DOHH2 (cell line): ENCODE measurements at regions not wholly inside any gene's neighbourhood (a gene's known extent, or its start where the extent isn't known, plus 50 kb on each side); places are given as distances from the start of the nearest gene placed in this dataset.

Experiments
- H3F3A ChIP-seq: fragments of 200-600 bp; sonication (generic), shearing (Covaris generic); 2 replicates; pipeline ENCODE4 v1.6.0; 2016; ENCODE audit warnings: antibody characterized with exemption, mild to moderate bottlenecking; ENCODE audit not compliant: control insufficient read depth, insufficient read depth
- H3K27ac ChIP-seq: fragments of 200-600 bp; sonication (generic); 2 replicates; pipeline ENCODE4 v1.5.1; 2014; ENCODE audit warnings: low read depth, mild to moderate bottlenecking, low read length, moderate library complexity
- H3K27me3 ChIP-seq: fragments of 200-600 bp; sonication (generic); 2 replicates; pipeline ENCODE4 v1.6.1; 2014; ENCODE audit warnings: mild to moderate bottlenecking, low read length, mixed read lengths; ENCODE audit not compliant: control insufficient read depth
- H3K36me3 ChIP-seq: fragments of 200-600 bp; sonication (generic); 2 replicates; pipeline ENCODE4 v1.6.1; 2014; ENCODE audit warnings: mild to moderate bottlenecking, low read length, moderate library complexity, mixed read lengths; ENCODE audit not compliant: control insufficient read depth
- H3K4me1 ChIP-seq: fragments of 200-600 bp; sonication (generic); 2 replicates; pipeline ENCODE4 v1.6.1; 2014; ENCODE audit warnings: mild to moderate bottlenecking, low read length, mixed read lengths; ENCODE audit not compliant: control insufficient read depth
- H3K4me2 ChIP-seq: fragments of 200-600 bp; sonication (generic); 2 replicates; pipeline ENCODE4 v1.6.0; 2014; ENCODE audit warnings: mild to moderate bottlenecking, low read length, moderate library complexity
- H3K4me3 ChIP-seq: fragments of 200-600 bp; sonication (generic); 2 replicates; pipeline ENCODE4 v1.5.1; 2014; ENCODE audit warnings: mild to moderate bottlenecking, low read length, mixed read lengths
- H3K79me2 ChIP-seq: fragments of 200-600 bp; sonication (generic); 2 replicates; pipeline ENCODE4 v1.6.1; 2014; ENCODE audit warnings: mild to moderate bottlenecking, low read length, mixed read lengths; ENCODE audit not compliant: control insufficient read depth
- H3K9me2 ChIP-seq: fragments of 200-600 bp; sonication (generic); replicated peaks from 2 replicates; pipeline ENCODE4 v1.6.1; 2014; ENCODE audit warnings: mild to moderate bottlenecking, low read length, mixed read lengths; ENCODE audit not compliant: control insufficient read depth
- H3K9me3 ChIP-seq: fragments of 200-600 bp; sonication (generic); 2 replicates; pipeline ENCODE4 v1.6.1; 2014; ENCODE audit warnings: antibody characterized with exemption, low read length, mixed read lengths; ENCODE audit not compliant: control insufficient read depth, insufficient read depth
- H4K20me1 ChIP-seq: fragments of 200-600 bp; sonication (generic); 2 replicates; pipeline ENCODE4 v1.6.0; 2014; ENCODE audit warnings: low read depth, mild to moderate bottlenecking, antibody characterized with exemption, low read length, moderate library complexity; ENCODE audit not compliant: control insufficient read depth, insufficient read depth
- CTCF ChIP-seq: fragments of 200-600 bp; sonication (generic); IDR thresholded peaks from one replicate; pipeline ENCODE4 v1.5.1; 2014; ENCODE audit warnings: antibody characterized with exemption, mild to moderate bottlenecking, low read depth, low read length; ENCODE audit not compliant: poor library complexity, severe bottlenecking
- EZH2phosphoT487 ChIP-seq: fragments of 200-600 bp; sonication (generic); IDR thresholded peaks from 2 replicates; pipeline ENCODE4 v1.6.1; 2017; ENCODE audit warnings: borderline replicate concordance, mild to moderate bottlenecking, antibody characterized with exemption, low read length, moderate library complexity, mixed read lengths

GRCh38 chr2:181203916-181204315 is 223.5 kb downstream of the UBE2E3 start:
- H3K36me3 ChIP-seq, result no peaks in the 10 kb centered on the region
- H3F3A ChIP-seq, result no peaks in the 10 kb centered on the region
- peaks cover 11% of the 10 kb centered on the region for H3K9me3 ChIP-seq
- no peak for TF ChIP-seq CTCF
- no peak for TF ChIP-seq EZH2phosphoT487
- H3K27me3 ChIP-seq, result no peaks in the 10 kb centered on the region
- H3K4me2 ChIP-seq, result no peak overlapping the region
- H3K4me1 ChIP-seq, result no peaks in the 10 kb centered on the region
- H4K20me1 ChIP-seq, result no peaks in the 10 kb centered on the region
- no peak overlapping the region for H3K27ac ChIP-seq
- no peaks in the 10 kb centered on the region for H3K79me2 ChIP-seq
- no peaks in the 10 kb centered on the region for H3K9me2 ChIP-seq
- no peak overlapping the region for H3K4me3 ChIP-seq

GRCh38 chr2:181218401-181218821 is 238.0 kb downstream of the UBE2E3 start:
- no peaks in the 10 kb centered on the region for H3K9me2 ChIP-seq
- TF ChIP-seq EZH2phosphoT487 (no peak), CTCF (no peak)

GRCh38 chr2:181223234-181223633 is 234.0 kb upstream of the ITGA4 start:
- Histone ChIP-seq H3K4me2 (no peak overlapping the region), H3K27ac (no peak overlapping the region)

More at GRCh38 chr2:181218401-181218821, 238.0 kb downstream of the UBE2E3 start:
- Histone ChIP-seq H3K79me2 (no peaks in the 10 kb centered on the region), H3K36me3 (no peaks in the 10 kb centered on the region), H3K27ac (no peak overlapping the region), H3F3A (no peaks in the 10 kb centered on the region), H3K27me3 (no peaks in the 10 kb centered on the region), H3K9me3 (no peaks in the 10 kb centered on the region), H3K4me3 (no peak overlapping the region), H4K20me1 (no peaks in the 10 kb centered on the region), H3K4me1 (peaks cover 4% of the 10 kb centered on the region), H3K4me2 (no peak overlapping the region)

More at GRCh38 chr2:181223234-181223633, 234.0 kb upstream of the ITGA4 start:
- H4K20me1 ChIP-seq, result no peaks in the 10 kb centered on the region
- H3K36me3 ChIP-seq, result no peaks in the 10 kb centered on the region
- H3K9me3 ChIP-seq, result no peaks in the 10 kb centered on the region
- no peak overlapping the region for H3K4me3 ChIP-seq
- H3K27me3 ChIP-seq, result no peaks in the 10 kb centered on the region
- no peaks in the 10 kb centered on the region for H3K9me2 ChIP-seq
- H3K4me1 ChIP-seq, result peaks cover 4% of the 10 kb centered on the region
- H3K79me2 ChIP-seq, result no peaks in the 10 kb centered on the region
- TF ChIP-seq CTCF, result no peak
- no peak for TF ChIP-seq EZH2phosphoT487
- no peaks in the 10 kb centered on the region for H3F3A ChIP-seq
